ENCODE measurements at regions not wholly inside any gene's neighbourhood (a gene's known extent, or its start where the extent isn't known, plus 50 kb on each side); places are given as distances from the start of the nearest gene placed in this dataset.
"Not testable (repeated sequence)": the region's sequence is repeated elsewhere in the genome, so short reads cannot be mapped to it uniquely, and the experiment has no call there.

DNA sequence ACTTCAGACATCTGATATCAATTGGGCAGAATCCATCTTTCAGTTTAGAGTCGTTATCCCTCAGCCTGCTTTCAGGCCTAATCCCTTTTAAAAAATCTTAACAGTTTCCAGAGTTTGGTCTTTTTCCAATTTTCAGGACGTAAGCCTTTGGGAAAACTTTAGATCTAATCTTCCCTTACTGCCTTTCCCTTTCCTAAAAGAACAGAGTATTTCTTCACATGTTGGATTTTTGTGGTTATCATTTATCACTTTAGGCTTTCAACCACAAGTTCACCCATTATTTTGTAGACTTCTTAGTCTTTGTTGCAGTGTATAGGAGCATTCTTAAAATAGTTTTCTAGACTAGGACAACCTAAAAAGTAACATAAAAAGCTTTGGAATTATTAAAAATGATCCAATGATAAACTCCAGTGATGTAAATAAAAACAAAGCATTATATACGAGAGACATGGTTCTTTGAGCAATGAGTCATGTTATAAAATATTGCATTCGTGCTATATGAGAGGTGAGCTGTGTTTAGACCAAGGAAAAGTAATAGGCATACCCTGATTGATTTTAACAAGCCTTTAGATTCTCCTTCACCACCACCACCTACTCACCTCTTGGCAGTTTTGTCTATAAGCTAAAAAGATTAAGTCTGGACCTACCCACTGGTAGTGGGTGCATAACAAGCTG is 90.4 kb upstream of the MCHR2 start:
- DNase-seq = no peak

DNA sequence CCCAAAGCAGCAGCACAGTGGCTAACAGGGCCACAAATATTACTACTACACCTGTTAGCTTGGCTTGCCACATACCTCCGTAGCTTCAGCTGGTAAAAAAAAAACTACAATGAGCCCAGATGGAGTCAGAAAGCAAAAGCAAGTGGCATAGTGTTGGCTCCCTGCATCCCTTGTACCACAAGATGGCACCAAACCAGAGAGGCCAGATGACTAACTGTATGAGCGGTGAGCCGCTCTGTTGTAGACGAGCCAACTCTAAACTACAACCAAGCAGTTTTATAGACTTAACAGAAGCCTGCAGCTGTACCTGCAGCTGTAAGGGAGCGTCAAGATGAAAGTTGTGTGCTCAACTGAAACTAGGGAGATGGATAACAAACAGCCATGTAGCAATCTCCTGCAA is 84.5 kb upstream of the MCHR2 start:
- no peak for DNase-seq

DNA sequence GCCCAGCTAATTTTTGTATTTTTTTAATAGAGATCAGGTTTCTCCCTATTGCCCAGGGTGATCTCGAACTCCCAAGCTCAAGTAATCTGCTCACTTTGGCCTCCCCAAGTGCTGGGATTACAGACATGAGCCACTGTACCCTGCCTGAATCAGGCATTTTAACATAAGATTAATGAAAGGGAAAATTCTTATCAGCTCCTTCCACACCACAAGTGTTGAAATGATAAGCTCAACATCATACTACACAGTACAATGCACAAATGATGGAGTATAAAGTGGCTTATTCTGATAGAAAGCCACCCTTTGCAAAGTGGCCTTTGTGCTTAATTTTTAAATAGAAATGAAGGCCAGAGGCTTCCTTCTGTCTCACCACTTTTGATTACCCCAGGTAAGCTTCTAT is 71.3 kb upstream of the MCHR2 start:
- no peak for DNase-seq

DNA sequence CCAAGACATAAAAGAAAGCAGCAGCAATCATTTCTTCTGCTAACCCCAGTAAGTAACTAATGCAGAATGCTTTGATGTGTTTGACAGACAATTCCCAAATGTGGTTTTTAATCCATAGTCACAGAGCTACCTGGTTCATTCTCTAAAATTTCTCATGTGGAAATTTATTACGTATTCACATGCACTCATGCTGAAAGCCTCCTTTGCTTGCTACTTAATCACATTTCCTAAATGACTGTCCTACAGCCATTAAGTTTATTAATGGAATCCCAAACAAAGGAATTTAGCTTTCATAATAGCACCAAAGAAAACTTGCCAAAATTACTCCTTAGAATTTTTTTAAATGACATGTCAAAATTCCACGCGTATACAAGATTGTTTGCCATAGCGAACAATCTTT is 68.6 kb upstream of the MCHR2 start:
- DNase-seq = no peak

DNA sequence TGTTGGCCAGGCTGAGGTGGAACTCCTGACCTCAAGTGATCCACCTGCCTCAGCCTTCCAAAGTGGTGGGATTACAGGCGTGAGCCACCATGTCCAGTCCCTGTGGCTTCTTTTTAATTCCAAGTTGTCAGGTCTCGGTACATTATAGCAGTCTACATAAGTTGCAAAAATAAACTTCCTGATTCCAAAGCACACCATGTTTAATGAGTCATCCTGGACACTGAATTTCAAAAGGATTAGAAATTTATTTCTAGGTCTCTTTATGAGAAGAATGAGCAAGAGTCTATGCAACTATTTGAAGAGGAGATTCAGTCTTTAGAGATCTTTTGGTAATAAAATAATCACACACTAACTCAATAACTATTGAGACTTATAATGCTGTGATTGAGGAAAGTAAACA is 63.9 kb upstream of the MCHR2 start:
- no peak for DNase-seq

DNA sequence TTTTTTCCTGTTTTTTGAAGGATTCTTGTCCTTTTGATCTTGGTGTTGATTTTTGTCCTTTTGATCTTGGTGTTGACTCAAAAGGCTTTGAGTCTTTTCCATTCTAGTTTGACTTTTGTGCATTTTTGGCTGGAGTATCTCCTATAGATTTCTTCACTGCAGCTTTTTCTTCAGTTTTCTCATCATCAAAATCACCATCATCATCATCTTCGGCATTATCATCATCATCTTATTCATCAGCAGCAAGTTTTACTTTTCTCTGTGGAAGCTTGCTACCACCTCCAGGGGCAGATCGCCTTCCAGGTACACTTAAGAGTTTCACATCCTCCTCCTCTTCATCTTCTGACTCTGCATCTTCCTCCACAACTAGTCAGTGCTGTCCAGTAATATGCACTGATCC is 56.5 kb upstream of the MCHR2 start:
- no peak for DNase-seq

DNA sequence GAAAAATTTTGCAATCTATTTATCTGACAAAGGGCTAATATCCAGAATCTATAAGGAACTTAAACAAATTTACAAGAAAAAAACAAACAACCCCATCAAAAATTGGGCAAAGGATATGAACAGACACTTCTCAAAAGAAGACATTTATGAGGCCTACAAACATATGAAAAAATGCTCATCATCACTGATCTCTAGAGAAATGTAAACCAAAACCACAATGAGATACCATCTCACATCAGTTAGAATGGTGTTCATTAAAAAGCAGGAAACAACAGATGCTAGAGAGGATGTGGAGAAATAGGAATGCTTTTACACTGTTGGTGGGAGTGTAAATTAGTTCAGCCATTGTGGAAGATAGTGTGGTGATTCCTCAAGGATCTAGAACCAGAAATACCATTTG is 49.9 kb upstream of the MCHR2 start:
- DNase-seq = not testable (repeated sequence)
